WERI-Rb-1 (cell line): ENCODE measurements at regions not wholly inside any gene's neighbourhood (a gene's known extent, or its start where the extent isn't known, plus 50 kb on each side); places are given as distances from the start of the nearest gene placed in this dataset.

Experiments
- DNase-seq: peaks from one replicate; pipeline ENCODE4 v3.0.0-alpha.2; 2020
- H3K27ac ChIP-seq: fragments of 250-450 bp; sonication (Bioruptor Pico); 2 replicates; pipeline ENCODE4 v1.5.1; 2020; ENCODE audit warnings: mild to moderate bottlenecking, moderate library complexity
- H3K27me3 ChIP-seq: fragments of 250-450 bp; sonication (Bioruptor Pico); 2 replicates; pipeline ENCODE4 v1.5.1; 2021; ENCODE audit warnings: mild to moderate bottlenecking, low read depth, moderate library complexity; ENCODE audit not compliant: insufficient read depth, severe bottlenecking
- H3K36me3 ChIP-seq: fragments of 250-450 bp; sonication (Bioruptor Pico); 2 replicates; pipeline ENCODE4 v1.5.1; 2020; ENCODE audit warnings: mild to moderate bottlenecking, moderate library complexity
- H3K4me3 ChIP-seq: 2 replicates; pipeline ENCODE4 v1.5.1; 2011; ENCODE audit warnings: low read depth, mild to moderate bottlenecking, control low read depth, low read length
- H3K9me3 ChIP-seq: fragments of 250-450 bp; sonication (Bioruptor Pico); 2 replicates; pipeline ENCODE4 v1.5.1; 2021; ENCODE audit warnings: mild to moderate bottlenecking, moderate library complexity; ENCODE audit not compliant: severe bottlenecking
- TF ChIP-seq, protein P1 (sequence below): IDR thresholded peaks from 2 replicates; pipeline ENCODE4 v1.5.1; 2011; ENCODE audit warnings: low read depth, mild to moderate bottlenecking, control low read depth, inconsistent platforms, low read length

DNA sequence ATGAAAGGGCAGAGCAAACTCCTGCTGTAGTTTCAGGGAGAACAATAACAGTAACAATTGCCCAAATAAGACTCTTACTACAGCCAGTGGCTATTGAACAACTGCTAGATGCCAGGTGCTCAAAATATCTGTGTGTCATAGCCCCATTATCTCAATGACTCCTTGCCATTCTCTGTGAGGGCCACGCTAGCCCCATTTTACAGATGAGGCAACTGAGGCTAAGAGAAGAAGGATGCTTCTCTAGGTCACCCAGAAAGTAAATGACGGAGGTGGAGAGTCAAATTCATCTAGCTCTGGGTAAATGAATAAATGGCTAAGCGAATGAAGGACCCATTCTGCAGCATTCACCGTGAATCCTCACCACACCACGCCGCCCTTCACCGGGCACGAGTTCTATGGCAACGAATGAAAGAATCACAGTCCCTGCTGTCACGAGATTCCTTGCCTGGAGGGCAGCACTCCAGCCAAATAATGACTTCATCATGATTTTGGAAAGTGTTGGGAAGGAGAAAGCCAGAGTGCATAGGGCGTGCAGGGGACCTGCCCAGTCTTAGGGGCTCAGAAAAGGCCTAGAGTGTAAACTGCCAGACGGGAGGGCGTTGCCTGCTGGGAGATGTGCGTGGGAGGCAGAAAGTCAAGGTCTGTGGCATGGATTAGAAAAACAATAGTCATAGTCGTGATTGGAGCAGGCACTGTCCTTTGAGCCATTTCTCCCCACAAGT is 147.2 kb downstream of the C9orf50 start:
- H3K4me3 ChIP-seq, result no peak overlapping the region
- H3K9me3 ChIP-seq, result peaks cover 12% of the 10 kb centered on the region
- no peaks in the 10 kb centered on the region for H3K27me3 ChIP-seq
- H3K36me3 ChIP-seq, result no peaks in the 10 kb centered on the region
- TF ChIP-seq, protein P1, sequence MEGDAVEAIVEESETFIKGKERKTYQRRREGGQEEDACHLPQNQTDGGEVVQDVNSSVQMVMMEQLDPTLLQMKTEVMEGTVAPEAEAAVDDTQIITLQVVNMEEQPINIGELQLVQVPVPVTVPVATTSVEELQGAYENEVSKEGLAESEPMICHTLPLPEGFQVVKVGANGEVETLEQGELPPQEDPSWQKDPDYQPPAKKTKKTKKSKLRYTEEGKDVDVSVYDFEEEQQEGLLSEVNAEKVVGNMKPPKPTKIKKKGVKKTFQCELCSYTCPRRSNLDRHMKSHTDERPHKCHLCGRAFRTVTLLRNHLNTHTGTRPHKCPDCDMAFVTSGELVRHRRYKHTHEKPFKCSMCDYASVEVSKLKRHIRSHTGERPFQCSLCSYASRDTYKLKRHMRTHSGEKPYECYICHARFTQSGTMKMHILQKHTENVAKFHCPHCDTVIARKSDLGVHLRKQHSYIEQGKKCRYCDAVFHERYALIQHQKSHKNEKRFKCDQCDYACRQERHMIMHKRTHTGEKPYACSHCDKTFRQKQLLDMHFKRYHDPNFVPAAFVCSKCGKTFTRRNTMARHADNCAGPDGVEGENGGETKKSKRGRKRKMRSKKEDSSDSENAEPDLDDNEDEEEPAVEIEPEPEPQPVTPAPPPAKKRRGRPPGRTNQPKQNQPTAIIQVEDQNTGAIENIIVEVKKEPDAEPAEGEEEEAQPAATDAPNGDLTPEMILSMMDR, result no peak
- no peak for DNase-seq
- no peak overlapping the region for H3K27ac ChIP-seq

DNA sequence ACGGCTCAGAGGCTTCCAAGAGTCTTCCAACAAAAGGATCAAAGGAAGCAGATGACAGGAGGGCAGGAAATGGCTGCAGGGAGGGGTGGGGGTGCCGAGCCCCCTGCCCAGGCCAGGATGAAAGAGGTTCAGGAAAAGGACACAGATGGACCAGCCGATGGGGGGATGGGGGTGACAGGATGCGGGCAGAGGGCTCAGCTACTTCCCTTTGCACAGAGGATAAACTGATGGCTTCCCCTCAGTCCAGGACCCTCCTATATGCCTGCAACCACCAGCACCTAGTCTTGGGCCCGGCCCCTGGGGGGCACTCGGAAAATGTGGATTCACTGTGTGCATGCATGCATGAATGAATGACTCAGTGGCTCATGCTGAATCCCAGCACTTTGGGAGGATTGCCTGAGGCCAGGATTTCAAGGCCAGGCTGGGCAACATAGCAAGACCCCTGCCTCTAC is 148.2 kb downstream of the C9orf50 start:
- no peaks in the 10 kb centered on the region for H3K27me3 ChIP-seq
- TF ChIP-seq, protein P1, result no peak
- DNase-seq, result no peak
- peaks cover 12% of the 10 kb centered on the region for H3K9me3 ChIP-seq
- H3K4me3 ChIP-seq, result no peak overlapping the region
- H3K36me3 ChIP-seq, result no peaks in the 10 kb centered on the region
- H3K27ac ChIP-seq, result no peak overlapping the region

DNA sequence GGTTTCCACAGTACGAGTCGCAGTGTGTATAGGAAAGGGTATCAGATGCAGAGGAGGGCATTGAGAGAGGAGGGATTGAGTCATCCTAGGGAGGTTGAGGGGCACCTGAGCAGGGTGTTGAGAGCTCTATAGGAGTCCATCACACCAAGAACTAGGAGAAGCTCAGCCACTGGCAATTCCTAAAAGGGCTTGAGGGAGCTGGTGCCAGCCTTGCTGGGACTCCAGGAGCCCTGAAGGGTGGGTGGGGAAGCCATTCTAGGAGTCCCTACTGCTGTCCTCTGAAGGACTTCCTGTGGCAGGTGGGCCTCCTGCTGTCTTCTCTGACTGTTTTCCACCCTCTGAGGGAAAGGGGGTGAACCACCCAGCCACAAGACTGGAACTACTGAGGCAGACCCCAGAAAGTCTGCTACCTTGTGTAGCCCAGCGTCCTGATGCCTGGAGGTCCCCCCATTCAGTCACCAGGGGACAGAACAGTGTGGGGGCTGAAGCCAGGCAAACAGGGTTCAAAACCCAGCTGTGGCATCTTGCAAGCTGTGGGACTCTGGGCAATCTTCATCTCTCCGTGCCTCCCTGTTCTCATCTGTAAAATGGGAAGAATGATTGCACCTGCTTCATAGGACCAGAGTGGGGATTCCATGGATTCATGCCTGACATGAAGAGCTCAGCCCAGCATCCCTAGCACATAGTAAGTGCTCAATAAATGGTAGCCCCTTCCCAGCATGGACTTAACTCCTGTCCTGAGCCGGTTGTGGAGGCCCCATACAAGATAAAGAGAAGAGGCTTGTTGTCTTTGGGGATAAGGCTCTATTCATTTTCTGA is 149.5 kb downstream of the C9orf50 start:
- no peaks in the 10 kb centered on the region for H3K27me3 ChIP-seq
- no peak overlapping the region for H3K27ac ChIP-seq
- H3K4me3 ChIP-seq, result no peak overlapping the region
- no peaks in the 10 kb centered on the region for H3K36me3 ChIP-seq
- no peak for DNase-seq
- peaks cover 12% of the 10 kb centered on the region for H3K9me3 ChIP-seq
- TF ChIP-seq, protein P1, result no peak

DNA sequence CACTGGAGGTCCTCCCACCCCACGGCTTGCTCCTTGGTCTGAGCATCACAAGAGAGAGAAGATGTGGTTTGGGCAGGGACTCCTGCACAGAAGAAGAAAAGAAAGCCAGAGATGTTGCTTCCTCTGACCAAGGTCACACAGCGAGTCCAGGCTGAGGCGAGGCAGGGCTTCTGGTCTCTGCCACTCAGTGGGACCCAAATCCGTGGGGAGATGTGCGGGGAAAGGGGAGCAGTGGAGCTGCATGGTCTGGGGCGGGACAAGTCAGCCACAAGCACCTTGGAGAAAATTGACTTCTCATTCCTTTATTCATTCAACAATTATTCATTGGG is 150.9 kb downstream of the C9orf50 start:
- Histone ChIP-seq H3K4me3 (no peak overlapping the region), H3K27me3 (no peaks in the 10 kb centered on the region), H3K27ac (no peak overlapping the region), H3K36me3 (no peaks in the 10 kb centered on the region), H3K9me3 (peaks cover 7% of the 10 kb centered on the region)
- TF ChIP-seq, protein P1, result no peak
- DNase-seq, result no peak

DNA sequence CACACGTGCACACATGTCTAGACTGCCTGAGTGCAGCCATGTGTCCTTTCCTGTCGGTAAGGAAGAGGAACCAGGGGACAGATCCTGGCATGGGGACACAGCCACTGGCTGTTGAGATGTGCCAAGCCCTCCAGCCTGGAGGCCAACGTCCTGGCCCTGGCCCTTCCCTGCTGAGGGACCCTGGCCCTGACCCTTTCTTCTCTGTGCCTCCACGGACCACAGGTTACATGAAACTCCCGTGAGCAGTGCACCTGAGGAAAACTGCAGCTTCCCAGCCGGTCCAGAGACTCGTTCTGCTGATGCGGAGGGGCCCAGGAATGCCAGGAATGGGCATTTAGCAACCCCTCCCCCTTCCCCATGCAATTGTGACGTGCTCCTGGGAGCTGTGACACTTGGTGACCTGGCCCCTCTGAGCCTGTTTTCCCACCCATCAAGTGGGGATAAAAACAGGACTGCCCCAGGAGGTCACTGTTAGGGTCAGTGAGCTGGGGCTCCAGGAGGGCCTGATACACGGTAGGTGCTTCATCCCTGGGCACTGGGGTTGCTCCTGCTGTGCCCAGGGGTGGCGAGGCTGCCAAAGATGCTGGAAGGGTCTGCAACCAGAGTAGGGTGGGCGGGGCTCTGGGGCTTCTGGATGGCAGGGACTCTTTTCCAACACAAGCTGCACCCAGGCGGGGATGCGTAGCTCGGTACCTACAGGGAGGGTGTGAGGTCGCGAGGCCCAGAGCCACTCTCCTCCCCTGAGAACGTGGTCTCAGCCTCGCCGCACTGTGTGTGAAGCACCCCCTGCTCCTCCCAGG is 151.5 kb downstream of the C9orf50 start:
- H3K27me3 ChIP-seq, result no peaks in the 10 kb centered on the region
- no peak overlapping the region for H3K27ac ChIP-seq
- H3K4me3 ChIP-seq, result no peak overlapping the region
- TF ChIP-seq, protein P1, result no peak
- DNase-seq, result no peak
- peaks cover 1% of the 10 kb centered on the region for H3K9me3 ChIP-seq
- no peaks in the 10 kb centered on the region for H3K36me3 ChIP-seq
